TTC549 (cell line): ENCODE measurements at regions not wholly inside any gene's neighbourhood (a gene's known extent, or its start where the extent isn't known, plus 50 kb on each side); places are given as distances from the start of the nearest gene placed in this dataset.
"Not testable (repeated sequence)": the region's sequence is repeated elsewhere in the genome, so short reads cannot be mapped to it uniquely, and the experiment has no call there.

Experiments
- FAIRE-seq: peaks from 2 replicates; lab custom pipeline; 2012; peaks lifted over from hg19 to GRCh38; lab: Jason Lieb, UNC

DNA sequence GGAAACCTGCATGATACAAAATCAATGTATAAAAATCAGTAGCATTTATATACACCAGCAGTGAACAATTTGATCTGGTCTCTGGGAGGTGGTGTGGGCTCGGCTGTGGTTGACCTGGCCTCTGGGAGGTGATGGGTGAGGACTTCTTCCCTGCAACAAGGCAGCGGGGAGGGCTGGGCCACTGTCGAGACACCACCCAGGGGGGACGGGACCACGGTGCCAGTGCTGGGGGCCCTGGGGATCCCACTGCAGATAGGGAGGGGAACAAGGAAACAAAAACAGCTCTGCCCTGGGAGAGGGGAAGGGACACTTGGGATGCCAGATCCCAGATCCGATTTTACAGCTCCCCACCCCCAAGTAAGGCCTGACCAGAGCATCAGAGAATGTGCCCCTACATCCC lies 189.6 kb upstream of the SFSWAP start:
- no peak for FAIRE-seq

DNA sequence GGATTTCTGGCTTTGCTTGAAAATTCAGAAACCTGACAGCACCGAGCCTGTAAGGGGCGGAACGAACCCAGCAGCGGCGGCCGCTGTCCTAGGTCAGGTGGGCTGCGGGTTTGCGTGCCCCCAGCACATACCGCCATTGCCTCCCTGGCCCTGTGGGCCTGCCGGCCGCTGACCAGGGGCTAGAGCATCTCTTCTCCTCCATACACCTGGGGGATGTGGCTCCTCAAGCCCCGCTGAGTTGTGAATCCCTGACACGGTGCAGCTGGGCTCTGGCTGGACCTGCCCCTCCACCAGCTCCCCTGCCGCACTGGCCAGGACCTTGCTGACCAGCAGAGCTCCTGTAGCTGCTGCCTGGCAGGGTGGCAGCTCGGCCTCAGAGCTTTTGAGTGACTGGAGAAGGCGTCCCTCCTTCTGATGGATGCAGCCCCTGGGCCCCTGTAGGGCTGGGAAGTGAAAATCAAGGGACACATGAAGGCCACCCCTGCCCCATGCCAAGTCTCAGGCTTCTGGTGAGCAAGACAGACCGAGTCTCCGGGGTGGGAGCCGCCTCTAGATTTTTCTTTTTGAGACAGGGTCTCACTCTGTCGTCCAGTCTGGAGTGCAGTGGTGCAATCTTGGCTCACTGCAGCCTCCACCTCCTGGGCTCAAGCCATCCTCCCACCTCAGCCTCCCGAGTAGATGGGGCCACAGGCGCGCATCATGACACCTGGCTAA lies 184.9 kb upstream of the SFSWAP start:
- no peak for FAIRE-seq

DNA sequence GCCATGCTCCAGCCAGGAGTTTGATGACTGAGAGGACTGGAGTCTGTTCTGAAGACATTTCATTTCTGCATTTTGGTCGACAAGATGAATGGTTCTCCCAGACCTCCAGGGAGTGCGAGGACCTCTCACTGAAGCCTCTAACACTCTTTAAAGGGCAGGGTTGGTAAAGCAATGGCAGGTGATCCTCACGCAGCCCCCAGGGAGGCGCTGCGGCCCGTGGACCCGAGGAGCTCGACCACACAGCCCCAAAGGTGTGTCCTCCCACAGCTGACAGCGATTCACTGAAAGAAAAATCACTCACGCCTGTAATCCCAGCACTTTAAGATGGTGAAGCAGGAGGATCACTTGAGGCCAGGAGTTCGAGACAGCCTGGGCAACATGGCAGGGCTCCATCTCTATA lies 183.8 kb upstream of the SFSWAP start:
- no peak for FAIRE-seq

DNA sequence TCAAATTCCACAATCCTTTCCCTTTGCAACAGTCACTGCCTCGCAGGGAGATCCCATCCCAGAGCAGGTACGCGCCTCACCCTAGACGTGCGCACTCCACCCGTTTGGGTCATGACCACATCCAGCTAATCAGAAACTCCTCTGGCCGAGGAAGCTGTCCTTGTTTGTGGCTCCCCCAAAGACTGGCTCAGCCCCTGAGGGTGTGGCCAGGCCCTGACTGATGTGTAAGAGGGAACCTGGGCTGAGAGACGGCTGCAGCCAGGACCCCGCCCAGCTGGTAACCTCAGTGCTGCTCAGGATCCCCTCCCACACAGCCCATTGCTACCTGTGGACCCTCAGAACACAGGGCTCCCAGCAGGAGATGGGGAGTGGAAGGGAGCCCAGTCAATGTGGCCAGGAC lies 183.2 kb upstream of the SFSWAP start:
- FAIRE-seq = no peak

DNA sequence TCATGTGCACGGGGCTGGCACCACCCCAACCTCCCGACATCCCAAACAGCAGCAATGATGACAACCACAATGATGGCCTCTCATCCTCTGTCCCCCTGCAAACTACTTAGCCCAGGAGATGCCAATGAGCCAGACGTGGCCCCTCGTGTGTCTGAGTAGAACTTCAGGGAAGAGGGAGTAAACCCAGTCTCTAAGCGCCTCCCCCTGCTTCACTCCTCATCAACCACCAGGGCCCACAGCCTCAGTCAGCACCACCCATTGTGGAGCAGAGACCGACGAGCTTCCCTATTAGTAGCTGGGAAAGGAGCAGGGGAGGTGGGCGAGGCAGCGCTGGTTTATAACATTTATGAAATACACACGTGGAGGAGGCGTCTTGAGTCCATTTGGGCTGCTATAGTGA lies 182.7 kb upstream of the SFSWAP start:
- no peak for FAIRE-seq

DNA sequence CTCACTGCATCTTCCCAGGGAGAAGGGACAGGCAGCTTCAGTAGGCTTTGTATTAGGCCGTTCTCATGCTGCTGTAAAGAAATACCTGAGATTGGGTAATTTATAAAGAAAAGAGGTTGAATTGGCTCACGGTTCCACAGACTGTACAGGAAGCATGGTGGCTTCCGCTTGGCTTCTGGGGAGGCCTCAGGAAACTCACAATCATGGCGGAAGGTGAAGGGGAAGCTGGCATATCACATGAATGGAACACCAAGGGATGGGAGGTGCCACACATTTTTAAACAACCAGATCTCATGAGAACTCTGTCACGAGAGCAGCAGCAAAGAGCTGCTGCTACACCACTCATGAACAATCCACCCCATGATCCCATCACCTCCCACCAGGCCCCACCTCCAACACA lies 182.2 kb upstream of the SFSWAP start:
- FAIRE-seq = no peak

DNA sequence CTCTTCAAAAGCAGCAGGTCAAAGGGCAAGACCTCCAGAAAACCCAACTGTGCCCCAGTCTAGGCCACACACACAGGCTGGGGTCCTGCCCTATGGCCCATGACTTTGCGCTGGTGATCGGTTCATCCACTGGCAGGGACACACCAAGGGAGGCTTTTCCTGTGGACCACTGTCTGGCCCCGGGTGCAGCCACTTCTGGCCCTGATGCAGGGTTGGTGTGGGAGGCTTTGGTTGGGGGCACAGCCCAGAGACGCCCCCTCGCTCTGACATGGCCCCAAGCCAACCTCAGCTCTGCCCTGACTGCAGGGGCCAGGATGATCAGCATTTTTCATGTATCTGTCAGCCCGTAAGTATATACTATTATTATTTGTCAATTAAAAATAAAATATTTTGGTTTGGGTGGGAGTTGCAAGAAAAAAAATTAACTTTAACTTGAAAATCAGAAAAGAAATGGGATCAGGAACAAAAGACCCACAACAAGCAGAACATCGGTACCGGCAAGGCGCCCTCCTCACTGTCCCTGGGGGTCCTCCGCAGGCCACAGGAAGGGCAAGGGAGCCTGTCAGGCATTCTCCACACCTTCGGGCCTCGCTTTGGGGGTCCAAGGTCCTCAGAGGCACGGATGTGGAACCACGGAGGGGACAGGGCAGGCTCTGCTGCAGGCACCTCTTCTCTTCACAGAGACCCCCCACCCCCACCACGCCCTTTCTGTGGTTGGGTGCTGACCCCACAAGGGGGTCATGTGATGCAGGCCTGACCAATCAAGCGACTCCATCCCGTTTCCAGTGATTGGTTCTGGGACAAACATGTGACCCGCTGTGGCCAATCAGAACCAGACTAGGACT lies 181.5 kb upstream of the SFSWAP start:
- FAIRE-seq = no peak

DNA sequence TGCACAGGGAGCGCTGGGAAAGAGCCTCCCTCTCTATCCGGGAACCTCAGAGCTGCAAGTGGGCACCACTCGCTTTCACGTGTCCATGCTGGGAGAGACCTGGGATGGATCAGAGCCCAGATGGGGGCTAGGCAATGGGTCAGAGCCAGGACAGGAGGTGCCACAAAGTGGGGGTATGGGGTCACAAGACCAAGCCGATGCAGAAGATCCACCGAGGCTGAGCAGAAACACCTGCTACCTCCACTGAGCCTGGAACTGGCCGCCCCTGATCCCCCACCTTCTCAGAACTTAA lies 180.9 kb upstream of the SFSWAP start:
- FAIRE-seq = no peak

DNA sequence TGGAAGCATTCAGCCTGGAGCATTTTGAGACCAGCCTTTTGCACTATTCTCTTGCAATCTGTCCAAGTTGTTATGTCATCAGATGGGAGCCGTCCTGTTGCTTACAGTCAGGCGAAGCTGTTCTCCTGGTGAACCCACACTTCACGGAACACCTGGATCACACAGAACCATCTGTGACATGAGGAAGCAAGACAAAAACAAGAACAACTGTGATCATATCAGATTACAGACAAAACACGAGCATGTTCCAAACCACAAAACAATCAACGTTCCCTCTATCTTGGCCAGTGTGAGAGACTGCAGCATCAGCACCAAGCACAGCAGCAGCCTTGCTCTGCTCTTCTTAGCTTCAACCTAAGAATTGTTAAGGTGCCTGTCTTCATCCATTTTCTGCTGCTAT lies 180.5 kb upstream of the SFSWAP start:
- no peak for FAIRE-seq

DNA sequence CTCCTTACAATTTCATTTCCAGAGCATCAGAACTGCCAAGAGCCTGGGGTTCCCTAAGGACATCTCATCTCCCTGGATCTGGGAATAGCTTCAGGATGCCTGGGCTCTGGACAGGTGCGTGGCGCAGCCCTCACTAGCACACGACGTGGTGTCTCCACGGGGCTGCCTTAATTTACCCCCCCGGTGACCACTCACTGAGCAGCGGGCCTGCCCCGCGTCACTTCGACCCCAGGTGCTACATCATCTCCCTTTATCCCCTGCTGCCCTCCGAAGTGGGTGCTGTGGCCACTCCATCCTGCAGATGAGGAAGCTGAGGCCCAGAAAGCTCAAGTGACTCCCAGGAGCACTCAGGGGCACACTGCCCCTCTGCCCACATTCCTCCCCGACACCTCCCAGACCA lies 177.8 kb upstream of the SFSWAP start:
- FAIRE-seq = no peak

DNA sequence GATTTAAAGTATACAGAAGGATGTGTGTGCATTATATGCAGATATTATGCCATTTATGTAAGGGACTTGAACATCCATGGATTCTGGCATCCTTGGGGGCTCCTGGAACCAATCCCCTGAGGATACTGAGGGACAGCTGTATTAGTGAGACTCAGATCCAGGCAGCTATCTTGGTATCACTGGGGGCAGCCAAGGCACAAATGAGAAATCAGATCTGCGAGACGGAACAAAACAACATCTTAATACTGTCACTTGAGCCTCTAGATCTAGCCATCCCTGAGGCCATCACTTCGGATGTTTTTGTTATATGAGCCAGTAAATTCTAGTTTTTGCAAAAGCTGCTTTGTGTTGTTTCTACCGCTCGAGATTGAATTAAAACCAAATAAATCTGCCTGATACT lies 175.1 kb upstream of the SFSWAP start:
- FAIRE-seq = no peak

DNA sequence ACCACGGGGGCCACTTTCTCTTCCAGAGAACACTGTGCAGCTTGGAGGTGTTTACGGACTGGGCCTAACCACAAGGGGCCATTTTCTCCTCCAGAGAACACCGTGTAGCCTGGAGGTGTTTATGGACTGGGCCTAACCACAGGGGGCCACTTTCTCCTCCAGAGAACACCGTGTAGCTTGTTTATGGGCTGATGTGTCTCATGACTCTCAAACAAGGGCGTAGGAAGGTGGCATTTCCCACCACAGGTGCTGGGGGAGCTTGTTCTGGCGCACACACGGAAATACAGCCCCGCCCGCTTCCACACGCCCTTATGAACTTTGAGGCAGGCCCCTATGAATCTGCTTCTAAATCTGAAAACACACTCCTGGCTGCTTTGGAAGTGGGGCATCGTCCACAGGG lies 174.6 kb upstream of the SFSWAP start:
- no peak for FAIRE-seq

DNA sequence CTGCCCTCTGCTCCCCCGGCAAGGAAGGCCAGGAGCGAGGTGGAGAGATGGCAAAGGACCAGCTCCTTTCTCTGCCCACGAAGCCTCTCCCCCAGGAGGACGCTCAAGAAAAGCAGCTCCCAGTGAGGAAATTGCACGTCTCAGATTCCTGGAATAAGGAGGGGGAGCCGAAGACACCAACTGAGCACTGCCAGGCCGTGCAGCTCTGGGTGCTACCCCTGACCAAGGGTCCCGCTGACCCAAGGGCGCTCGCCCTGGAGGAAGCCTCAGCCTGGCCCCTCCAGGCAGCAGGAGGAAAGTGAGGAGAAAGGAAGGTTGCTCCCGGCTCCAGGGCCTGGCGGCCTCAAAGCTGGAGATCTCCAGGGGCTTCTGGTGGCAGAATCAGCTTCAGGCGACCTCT lies 174.1 kb upstream of the SFSWAP start:
- FAIRE-seq = no peak

DNA sequence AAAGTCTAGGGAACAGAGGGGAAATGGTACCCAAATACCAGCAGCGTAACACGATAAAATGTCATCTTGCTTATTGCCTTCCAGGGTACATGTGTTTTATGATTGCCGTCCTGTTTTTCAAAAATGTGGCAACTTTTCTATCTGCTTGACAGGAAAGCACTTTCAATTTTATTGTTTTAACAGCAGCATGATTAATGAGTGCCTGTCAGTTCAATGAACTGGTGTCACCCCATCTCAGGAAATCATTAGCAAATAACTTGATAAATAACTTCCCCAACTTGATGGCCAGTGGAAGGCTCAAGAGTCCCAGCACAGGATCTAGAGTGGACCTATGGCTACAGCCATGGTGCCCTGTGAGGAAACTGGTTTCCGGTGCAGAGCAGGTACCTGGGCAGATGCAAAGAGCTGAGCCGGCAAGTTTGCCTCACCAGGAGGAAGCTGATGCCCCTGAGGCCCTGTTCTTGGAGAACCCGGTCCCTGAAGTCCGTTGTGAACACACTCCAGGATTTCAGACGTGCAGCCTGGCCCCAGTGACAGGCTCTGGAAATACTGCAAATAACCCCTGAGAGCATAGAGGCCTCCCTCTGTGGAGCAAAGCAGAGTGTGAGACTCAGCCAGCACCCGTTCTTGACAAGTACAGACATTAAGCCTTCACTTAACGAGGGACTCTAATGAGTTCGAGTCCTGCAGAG lies 173.5 kb upstream of the SFSWAP start:
- no peak for FAIRE-seq

DNA sequence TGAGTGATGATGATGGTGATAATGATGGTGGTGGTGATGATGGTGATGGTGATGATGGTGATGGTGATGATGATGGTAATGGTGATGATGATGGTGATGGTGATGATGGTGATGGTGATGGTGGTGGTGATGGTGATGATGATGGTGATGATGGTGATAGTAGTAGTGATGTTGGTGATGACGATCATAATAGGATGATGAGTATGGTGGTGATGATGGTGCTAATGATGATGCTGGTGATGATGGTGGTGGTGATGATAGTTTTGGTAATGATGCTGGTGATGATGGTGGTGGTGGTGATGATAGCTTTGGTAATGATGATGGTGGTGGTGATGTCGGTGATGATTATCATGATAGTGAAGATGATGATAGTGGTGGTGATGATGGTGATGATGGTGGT lies 171.5 kb upstream of the SFSWAP start:
- no peak for FAIRE-seq

DNA sequence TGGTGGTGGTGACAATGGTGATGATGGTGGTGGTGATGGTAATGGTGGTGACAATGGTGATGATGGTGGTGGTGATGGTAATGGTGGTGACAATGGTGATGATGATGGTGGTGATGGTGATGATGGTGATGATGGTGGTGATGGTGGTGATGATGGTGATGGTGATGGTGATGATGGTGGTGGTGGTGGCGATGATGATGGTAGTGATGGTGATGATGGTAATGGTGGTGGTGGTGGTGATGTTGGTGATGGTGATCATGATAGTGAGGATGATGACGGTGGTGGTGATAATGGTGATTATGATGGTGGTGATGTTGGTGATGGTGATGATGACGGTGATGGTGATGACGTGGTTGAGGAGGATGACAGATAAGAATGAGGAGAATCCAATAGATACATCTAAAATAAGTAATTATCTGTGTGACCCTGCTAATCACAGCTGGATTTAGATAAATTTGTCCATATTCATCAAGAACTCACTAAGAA lies 170.7 kb upstream of the SFSWAP start:
- no peak for FAIRE-seq

DNA sequence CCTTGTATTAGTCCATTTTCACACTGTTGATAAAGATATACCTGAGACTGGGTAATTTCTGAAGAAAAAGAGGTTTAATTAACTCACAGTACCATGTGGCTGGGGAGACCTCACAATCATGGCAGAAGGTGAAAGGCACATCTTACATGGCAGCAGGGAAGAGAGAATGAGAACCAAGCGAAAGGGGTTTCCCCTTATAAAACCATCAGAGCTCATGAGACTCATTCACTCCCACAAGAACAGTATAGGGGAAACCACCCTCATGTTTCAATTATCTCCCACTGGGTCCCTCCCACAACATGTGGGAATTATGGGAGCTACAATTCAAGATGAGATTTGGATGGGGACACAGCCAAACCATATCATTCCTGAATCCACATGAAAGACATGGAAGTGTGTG lies 169.4 kb upstream of the SFSWAP start:
- not testable (repeated sequence) for FAIRE-seq

DNA sequence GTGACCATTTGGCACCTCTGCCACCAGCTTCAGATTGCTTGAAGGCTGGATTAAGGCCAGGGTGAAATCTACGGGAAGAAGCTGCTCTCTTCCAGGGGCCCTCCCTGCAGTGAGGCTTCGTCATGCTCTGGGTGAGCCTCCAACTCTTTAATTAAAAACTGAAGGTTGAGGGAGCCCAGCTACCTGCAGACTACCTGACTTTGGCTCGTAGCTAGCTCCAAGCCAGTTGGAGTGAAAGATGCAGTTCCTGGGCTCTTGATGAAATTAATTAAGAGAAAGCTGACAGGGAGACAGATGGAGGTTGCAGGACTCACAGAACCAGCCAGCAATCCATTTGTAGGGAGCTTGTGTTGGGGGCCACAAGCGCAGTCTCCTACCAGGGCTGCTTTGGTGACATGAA lies 168.5 kb upstream of the SFSWAP start:
- no peak for FAIRE-seq

DNA sequence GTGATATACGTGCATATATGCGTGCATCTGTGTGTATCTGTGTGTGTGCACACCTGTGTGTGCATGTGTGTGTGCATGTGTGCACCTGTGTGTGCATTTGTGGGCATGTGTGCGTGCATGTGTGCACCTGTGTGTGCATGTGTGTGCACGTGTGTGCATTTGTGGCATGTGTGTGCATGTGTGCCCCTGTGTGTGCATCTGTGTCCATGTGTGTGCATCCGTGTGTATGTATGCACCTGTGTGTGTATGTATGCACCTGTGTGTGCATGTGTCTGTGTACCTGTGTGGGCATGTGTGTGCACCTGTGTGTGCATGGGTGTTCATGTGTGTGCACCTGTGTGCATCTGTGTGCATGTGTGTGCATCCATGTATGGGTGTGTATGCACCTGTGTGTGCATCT lies 167.8 kb upstream of the SFSWAP start:
- no peak for FAIRE-seq

DNA sequence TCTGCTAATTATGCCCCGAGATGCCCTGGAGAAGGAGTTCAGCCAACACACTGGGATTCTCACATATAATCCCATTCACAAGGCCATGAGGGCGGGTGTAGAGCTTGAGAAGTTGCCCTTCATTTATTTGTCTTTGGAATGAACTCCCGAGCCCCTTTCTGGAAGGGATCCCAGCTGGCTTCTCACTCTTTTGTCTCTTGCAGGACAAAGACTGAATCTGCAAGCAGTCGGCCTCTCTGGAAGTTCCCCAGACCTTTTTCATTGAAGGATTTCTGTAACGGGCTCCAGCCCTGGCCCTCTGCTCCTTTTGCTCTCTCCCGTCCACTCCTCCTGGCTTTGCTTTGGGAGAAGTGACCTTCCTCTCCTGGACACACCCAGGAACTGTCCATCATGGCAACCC lies 163.3 kb upstream of the SFSWAP start:
- no peak for FAIRE-seq

DNA sequence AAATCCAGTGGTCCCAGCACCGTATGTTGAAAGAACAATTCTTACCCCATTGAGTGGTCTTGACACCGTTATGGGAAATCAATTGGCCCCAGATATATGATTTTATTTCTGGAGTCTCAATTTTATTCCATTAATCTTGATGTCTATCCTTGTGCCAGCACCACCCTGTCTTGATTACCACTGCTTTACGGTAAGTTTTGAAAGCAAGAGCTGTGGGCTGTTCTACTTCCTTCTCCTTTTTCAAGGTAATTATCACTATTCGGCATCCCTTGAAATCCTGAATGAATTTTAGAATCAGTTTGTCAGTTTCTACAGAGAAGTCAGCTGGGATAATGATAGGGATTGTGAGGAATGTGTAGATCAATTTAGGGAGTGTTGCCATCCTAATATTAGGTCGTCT lies 160.8 kb upstream of the SFSWAP start:
- FAIRE-seq = no peak

DNA sequence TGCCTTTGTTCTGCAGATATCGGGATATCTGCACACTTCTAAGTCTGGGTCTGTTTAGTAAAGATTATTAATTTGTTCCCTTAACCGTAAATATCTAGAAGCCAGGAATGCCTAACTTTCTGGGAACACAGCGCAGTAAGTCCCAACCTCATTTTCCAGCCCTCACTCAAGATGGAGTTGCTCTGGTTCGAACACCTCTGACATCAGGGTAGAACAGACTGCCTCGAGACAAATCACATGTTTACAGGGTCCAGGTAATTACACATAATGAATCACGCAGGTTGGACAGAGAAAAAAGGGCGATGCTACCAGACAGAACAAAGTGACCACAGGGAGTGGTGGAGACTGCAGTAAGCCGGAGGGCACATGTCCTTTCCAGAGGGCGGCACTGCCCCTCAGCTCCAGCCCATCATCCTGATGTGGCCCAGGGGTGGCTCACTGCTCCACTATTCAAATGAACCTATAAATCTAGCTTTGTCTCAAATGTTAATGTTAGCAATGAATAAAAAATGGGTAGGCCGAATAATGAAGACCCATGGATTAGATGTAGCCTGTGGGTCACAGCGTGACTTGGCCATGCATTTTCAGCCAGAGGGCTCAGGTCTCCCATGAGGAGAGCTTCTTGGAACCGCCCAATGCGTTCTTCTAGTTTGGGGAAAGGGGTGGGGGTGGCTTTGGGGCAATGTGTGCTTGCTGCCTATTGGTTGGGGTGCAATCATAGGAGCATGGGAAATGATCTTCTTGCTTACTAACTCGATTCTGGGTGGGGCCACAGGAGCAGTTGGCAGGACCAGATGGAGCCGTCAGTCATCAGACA lies 159.0 kb upstream of the SFSWAP start:
- no peak for FAIRE-seq

DNA sequence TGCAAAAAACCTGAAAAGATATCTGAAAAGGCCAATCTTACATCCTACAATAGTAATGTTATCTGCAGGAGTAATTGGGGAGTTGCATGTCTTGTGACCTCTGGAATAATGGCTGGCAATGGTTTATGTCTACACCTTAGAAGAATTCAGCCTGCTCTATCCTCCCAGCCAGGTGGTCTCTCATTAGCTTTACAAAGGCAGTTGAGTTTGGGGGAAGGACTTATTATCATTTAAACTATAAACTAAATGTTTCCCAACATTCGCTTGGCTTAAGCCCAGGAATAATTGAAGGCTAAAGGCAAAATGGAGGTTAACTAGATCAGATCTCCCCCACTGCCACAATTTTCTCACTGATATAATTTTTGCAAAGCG lies 158.4 kb upstream of the SFSWAP start:
- FAIRE-seq = no peak
